ENCODE measurements at regions not wholly inside any gene's neighbourhood (a gene's known extent, or its start where the extent isn't known, plus 50 kb on each side); places are given as distances from the start of the nearest gene placed in this dataset.

- TF ChIP-seq EZH2phosphoT487 (IDR thresholded peaks at IDR 0.05; ENCODE audit: low read depth) (no peak), CTCF (IDR thresholded peaks at IDR 0.05; ENCODE audit: low read depth, low read length) (no peak)
- H3K9ac ChIP-seq (ENCODE audit: low read length), result no peak overlapping the region
- H3K36me3 ChIP-seq (replicated peaks; ENCODE audit: low read depth, low read length), result no peaks in the 10 kb centered on the region
- no peaks in the 10 kb centered on the region for H4K20me1 ChIP-seq (ENCODE audit: insufficient read depth, low read length)
- H3K79me2 ChIP-seq (ENCODE audit: low read length), result no peaks in the 10 kb centered on the region
- H3K4me2 ChIP-seq (ENCODE audit: low read length), result no peak overlapping the region
- H3K9me3 ChIP-seq (ENCODE audit: insufficient read depth, low read length), result no peaks in the 10 kb centered on the region
- H3K27ac ChIP-seq (ENCODE audit: low read length), result no peak overlapping the region
- H3K4me3 ChIP-seq (ENCODE audit: low read length), result no peak overlapping the region
- no peak overlapping the region for H2AFZ ChIP-seq (ENCODE audit: low read depth, low read length)
- H3K4me1 ChIP-seq (ENCODE audit: low read length), result no peaks in the 10 kb centered on the region
- peaks cover 44% of the 10 kb centered on the region for H3K27me3 ChIP-seq (ENCODE audit: low read depth, low read length)
Observed at GRCh38 chr20:57941604-57942381, 232.0 kb upstream of the PMEPA1 start.

- H2AFZ ChIP-seq (ENCODE audit: low read depth, low read length), result no peak overlapping the region
- H3K4me3 ChIP-seq (ENCODE audit: low read length), result no peak overlapping the region
- no peak overlapping the region for H3K4me2 ChIP-seq (ENCODE audit: low read length)
- peaks cover 43% of the 10 kb centered on the region for H3K27me3 ChIP-seq (ENCODE audit: low read depth, low read length)
- no peaks in the 10 kb centered on the region for H3K9me3 ChIP-seq (ENCODE audit: insufficient read depth, low read length)
- no peaks in the 10 kb centered on the region for H4K20me1 ChIP-seq (ENCODE audit: insufficient read depth, low read length)
- no peak overlapping the region for H3K9ac ChIP-seq (ENCODE audit: low read length)
- no peak for TF ChIP-seq CTCF (IDR thresholded peaks at IDR 0.05; ENCODE audit: low read depth, low read length)
- TF ChIP-seq EZH2phosphoT487 (IDR thresholded peaks at IDR 0.05; ENCODE audit: low read depth), result no peak
- H3K79me2 ChIP-seq (ENCODE audit: low read length), result no peaks in the 10 kb centered on the region
- no peaks in the 10 kb centered on the region for H3K4me1 ChIP-seq (ENCODE audit: low read length)
- no peak overlapping the region for H3K27ac ChIP-seq (ENCODE audit: low read length)
- no peaks in the 10 kb centered on the region for H3K36me3 ChIP-seq (replicated peaks; ENCODE audit: low read depth, low read length)
Observed at GRCh38 chr20:57940868-57941522, 231.2 kb upstream of the PMEPA1 start.

GRCh38 chr20:57940376-57940775, 230.6 kb upstream of the PMEPA1 start:
- Histone ChIP-seq H3K4me2 (ENCODE audit: low read length) (no peak overlapping the region), H3K4me3 (ENCODE audit: low read length) (no peak overlapping the region), H4K20me1 (ENCODE audit: insufficient read depth, low read length) (no peaks in the 10 kb centered on the region), H3K27me3 (ENCODE audit: low read depth, low read length) (peaks cover 37% of the 10 kb centered on the region), H3K4me1 (ENCODE audit: low read length) (no peaks in the 10 kb centered on the region), H3K27ac (ENCODE audit: low read length) (no peak overlapping the region), H3K36me3 (replicated peaks; ENCODE audit: low read depth, low read length) (no peaks in the 10 kb centered on the region), H3K9ac (ENCODE audit: low read length) (no peak overlapping the region), H3K9me3 (ENCODE audit: insufficient read depth, low read length) (no peaks in the 10 kb centered on the region), H2AFZ (ENCODE audit: low read depth, low read length) (no peak overlapping the region), H3K79me2 (ENCODE audit: low read length) (no peaks in the 10 kb centered on the region)
- no peak for TF ChIP-seq EZH2phosphoT487 (IDR thresholded peaks at IDR 0.05; ENCODE audit: low read depth)
- TF ChIP-seq CTCF (IDR thresholded peaks at IDR 0.05; ENCODE audit: low read depth, low read length), result no peak

- TF ChIP-seq EZH2phosphoT487 (IDR thresholded peaks at IDR 0.05; ENCODE audit: low read depth), result no peak
- no peak for TF ChIP-seq CTCF (IDR thresholded peaks at IDR 0.05; ENCODE audit: low read depth, low read length)
- Histone ChIP-seq H3K9ac (ENCODE audit: low read length) (no peak overlapping the region), H3K4me2 (ENCODE audit: low read length) (no peak overlapping the region)
Observed at GRCh38 chr20:57939499-57939898, 229.7 kb upstream of the PMEPA1 start.

More at GRCh38 chr20:57939499-57939898, 229.7 kb upstream of the PMEPA1 start:
- H2AFZ ChIP-seq (ENCODE audit: low read depth, low read length), result no peak overlapping the region
- no peaks in the 10 kb centered on the region for H3K79me2 ChIP-seq (ENCODE audit: low read length)
- H3K4me1 ChIP-seq (ENCODE audit: low read length), result no peaks in the 10 kb centered on the region
- peaks cover 43% of the 10 kb centered on the region for H3K27me3 ChIP-seq (ENCODE audit: low read depth, low read length)
- no peaks in the 10 kb centered on the region for H3K9me3 ChIP-seq (ENCODE audit: insufficient read depth, low read length)
- H4K20me1 ChIP-seq (ENCODE audit: insufficient read depth, low read length), result no peaks in the 10 kb centered on the region
- H3K36me3 ChIP-seq (replicated peaks; ENCODE audit: low read depth, low read length), result no peaks in the 10 kb centered on the region
- H3K27ac ChIP-seq (ENCODE audit: low read length), result no peak overlapping the region
- H3K4me3 ChIP-seq (ENCODE audit: low read length), result no peak overlapping the region
